ENCODE measurements at regions not wholly inside any gene's neighbourhood (a gene's known extent, or its start where the extent isn't known, plus 50 kb on each side); places are given as distances from the start of the nearest gene placed in this dataset.

DNA sequence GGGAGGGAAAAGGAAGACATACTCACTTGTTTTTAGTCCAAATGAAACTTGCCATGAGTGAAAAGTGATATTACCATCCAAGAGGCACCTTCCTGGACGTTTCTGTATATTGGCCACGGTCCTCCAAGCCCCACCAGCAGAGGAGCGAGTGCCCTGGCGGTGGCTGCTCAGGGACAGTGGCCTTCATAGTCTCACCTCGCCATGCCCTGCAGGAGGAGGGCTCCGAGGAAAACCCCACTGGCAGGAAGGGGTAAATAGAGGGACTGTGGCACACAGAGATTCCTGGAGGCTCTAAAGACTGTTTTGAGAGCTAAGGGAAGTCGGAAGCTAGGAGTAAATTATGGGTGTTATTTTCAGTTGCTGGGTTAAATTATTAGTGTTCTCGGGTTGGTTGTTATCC is 98.4 kb upstream of the UBL3 start:
- TF ChIP-seq YY1 (tag by site-specific recombination; IDR thresholded peaks at IDR 0.05) (no peak), ZNF391 (tag by site-specific recombination; IDR thresholded peaks at IDR 0.05; ENCODE audit: borderline replicate concordance, low read depth) (no peak), ZNF416 (tag by site-specific recombination; IDR thresholded peaks at IDR 0.05) (no peak), ZBTB21 (tag by site-specific recombination; IDR thresholded peaks at IDR 0.05) (no peak), FEZF1 (tag by site-specific recombination; IDR thresholded peaks at IDR 0.05) (no peak), ZNF529 (tag by site-specific recombination; IDR thresholded peaks at IDR 0.05; ENCODE audit: insufficient replicate concordance) (no peak), ZNF596 (tag by site-specific recombination; IDR thresholded peaks at IDR 0.05) (no peak), ZNF792 (tag by site-specific recombination; IDR thresholded peaks at IDR 0.05) (no peak), HOXD13 (CRISPR knock-in tag; IDR thresholded peaks at IDR 0.05; ENCODE audit: borderline replicate concordance) (no peak)
- TF ChIP-seq, protein P1, sequence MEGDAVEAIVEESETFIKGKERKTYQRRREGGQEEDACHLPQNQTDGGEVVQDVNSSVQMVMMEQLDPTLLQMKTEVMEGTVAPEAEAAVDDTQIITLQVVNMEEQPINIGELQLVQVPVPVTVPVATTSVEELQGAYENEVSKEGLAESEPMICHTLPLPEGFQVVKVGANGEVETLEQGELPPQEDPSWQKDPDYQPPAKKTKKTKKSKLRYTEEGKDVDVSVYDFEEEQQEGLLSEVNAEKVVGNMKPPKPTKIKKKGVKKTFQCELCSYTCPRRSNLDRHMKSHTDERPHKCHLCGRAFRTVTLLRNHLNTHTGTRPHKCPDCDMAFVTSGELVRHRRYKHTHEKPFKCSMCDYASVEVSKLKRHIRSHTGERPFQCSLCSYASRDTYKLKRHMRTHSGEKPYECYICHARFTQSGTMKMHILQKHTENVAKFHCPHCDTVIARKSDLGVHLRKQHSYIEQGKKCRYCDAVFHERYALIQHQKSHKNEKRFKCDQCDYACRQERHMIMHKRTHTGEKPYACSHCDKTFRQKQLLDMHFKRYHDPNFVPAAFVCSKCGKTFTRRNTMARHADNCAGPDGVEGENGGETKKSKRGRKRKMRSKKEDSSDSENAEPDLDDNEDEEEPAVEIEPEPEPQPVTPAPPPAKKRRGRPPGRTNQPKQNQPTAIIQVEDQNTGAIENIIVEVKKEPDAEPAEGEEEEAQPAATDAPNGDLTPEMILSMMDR (tag by site-specific recombination; IDR thresholded peaks at IDR 0.05): no peak
- TF ChIP-seq, protein P2, sequence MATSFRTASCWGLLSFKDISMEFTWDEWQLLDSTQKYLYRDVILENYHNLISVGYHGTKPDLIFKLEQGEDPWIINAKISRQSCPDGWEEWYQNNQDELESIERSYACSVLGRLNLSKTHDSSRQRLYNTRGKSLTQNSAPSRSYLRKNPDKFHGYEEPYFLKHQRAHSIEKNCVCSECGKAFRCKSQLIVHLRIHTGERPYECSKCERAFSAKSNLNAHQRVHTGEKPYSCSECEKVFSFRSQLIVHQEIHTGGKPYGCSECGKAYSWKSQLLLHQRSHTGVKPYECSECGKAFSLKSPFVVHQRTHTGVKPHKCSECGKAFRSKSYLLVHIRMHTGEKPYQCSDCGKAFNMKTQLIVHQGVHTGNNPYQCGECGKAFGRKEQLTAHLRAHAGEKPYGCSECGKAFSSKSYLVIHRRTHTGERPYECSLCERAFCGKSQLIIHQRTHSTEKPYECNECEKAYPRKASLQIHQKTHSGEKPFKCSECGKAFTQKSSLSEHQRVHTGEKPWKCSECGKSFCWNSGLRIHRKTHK (tag by site-specific recombination; IDR thresholded peaks at IDR 0.05): no peak
- TF ChIP-seq, protein P3, sequence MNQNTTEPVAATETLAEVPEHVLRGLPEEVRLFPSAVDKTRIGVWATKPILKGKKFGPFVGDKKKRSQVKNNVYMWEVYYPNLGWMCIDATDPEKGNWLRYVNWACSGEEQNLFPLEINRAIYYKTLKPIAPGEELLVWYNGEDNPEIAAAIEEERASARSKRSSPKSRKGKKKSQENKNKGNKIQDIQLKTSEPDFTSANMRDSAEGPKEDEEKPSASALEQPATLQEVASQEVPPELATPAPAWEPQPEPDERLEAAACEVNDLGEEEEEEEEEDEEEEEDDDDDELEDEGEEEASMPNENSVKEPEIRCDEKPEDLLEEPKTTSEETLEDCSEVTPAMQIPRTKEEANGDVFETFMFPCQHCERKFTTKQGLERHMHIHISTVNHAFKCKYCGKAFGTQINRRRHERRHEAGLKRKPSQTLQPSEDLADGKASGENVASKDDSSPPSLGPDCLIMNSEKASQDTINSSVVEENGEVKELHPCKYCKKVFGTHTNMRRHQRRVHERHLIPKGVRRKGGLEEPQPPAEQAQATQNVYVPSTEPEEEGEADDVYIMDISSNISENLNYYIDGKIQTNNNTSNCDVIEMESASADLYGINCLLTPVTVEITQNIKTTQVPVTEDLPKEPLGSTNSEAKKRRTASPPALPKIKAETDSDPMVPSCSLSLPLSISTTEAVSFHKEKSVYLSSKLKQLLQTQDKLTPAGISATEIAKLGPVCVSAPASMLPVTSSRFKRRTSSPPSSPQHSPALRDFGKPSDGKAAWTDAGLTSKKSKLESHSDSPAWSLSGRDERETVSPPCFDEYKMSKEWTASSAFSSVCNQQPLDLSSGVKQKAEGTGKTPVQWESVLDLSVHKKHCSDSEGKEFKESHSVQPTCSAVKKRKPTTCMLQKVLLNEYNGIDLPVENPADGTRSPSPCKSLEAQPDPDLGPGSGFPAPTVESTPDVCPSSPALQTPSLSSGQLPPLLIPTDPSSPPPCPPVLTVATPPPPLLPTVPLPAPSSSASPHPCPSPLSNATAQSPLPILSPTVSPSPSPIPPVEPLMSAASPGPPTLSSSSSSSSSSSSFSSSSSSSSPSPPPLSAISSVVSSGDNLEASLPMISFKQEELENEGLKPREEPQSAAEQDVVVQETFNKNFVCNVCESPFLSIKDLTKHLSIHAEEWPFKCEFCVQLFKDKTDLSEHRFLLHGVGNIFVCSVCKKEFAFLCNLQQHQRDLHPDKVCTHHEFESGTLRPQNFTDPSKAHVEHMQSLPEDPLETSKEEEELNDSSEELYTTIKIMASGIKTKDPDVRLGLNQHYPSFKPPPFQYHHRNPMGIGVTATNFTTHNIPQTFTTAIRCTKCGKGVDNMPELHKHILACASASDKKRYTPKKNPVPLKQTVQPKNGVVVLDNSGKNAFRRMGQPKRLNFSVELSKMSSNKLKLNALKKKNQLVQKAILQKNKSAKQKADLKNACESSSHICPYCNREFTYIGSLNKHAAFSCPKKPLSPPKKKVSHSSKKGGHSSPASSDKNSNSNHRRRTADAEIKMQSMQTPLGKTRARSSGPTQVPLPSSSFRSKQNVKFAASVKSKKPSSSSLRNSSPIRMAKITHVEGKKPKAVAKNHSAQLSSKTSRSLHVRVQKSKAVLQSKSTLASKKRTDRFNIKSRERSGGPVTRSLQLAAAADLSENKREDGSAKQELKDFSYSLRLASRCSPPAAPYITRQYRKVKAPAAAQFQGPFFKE (tag by site-specific recombination; IDR thresholded peaks at IDR 0.05; ENCODE audit: borderline replicate concordance): no peak
- TF ChIP-seq, protein P4, sequence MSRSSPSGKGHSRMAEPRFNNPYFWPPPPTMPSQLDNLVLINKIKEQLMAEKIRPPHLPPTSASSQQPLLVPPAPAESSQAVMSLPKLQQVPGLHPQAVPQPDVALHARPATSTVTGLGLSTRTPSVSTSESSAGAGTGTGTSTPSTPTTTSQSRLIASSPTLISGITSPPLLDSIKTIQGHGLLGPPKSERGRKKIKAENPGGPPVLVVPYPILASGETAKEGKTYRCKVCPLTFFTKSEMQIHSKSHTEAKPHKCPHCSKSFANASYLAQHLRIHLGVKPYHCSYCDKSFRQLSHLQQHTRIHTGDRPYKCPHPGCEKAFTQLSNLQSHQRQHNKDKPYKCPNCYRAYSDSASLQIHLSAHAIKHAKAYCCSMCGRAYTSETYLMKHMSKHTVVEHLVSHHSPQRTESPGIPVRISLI (tag by site-specific recombination; IDR thresholded peaks at IDR 0.05): no peak
- TF ChIP-seq, protein P5, sequence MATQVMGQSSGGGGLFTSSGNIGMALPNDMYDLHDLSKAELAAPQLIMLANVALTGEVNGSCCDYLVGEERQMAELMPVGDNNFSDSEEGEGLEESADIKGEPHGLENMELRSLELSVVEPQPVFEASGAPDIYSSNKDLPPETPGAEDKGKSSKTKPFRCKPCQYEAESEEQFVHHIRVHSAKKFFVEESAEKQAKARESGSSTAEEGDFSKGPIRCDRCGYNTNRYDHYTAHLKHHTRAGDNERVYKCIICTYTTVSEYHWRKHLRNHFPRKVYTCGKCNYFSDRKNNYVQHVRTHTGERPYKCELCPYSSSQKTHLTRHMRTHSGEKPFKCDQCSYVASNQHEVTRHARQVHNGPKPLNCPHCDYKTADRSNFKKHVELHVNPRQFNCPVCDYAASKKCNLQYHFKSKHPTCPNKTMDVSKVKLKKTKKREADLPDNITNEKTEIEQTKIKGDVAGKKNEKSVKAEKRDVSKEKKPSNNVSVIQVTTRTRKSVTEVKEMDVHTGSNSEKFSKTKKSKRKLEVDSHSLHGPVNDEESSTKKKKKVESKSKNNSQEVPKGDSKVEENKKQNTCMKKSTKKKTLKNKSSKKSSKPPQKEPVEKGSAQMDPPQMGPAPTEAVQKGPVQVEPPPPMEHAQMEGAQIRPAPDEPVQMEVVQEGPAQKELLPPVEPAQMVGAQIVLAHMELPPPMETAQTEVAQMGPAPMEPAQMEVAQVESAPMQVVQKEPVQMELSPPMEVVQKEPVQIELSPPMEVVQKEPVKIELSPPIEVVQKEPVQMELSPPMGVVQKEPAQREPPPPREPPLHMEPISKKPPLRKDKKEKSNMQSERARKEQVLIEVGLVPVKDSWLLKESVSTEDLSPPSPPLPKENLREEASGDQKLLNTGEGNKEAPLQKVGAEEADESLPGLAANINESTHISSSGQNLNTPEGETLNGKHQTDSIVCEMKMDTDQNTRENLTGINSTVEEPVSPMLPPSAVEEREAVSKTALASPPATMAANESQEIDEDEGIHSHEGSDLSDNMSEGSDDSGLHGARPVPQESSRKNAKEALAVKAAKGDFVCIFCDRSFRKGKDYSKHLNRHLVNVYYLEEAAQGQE (tag by site-specific recombination; IDR thresholded peaks at IDR 0.05): no peak
